Loucy (cell line): ENCODE measurements at regions not wholly inside any gene's neighbourhood (a gene's known extent, or its start where the extent isn't known, plus 50 kb on each side); places are given as distances from the start of the nearest gene placed in this dataset.

Experiments
- H2AFZ ChIP-seq: fragments of 200-600 bp; sonication (generic); 2 replicates; pipeline ENCODE4 v1.6.0; 2016; ENCODE audit warnings: antibody characterized with exemption, mild to moderate bottlenecking, low read length, moderate library complexity
- H3F3A ChIP-seq: fragments of 200-600 bp; 2 replicates; pipeline ENCODE4 v1.6.0; 2016; ENCODE audit warnings: antibody characterized with exemption, low read depth, mild to moderate bottlenecking
- H3K27me3 ChIP-seq: fragments of 200-600 bp; sonication (generic); 2 replicates; pipeline ENCODE4 v1.6.1; 2014; ENCODE audit warnings: low read length, mild to moderate bottlenecking; ENCODE audit not compliant: insufficient read depth, poor library complexity, severe bottlenecking
- H3K36me3 ChIP-seq: fragments of 200-600 bp; sonication (generic); 2 replicates; pipeline ENCODE4 v1.6.1; 2016; ENCODE audit warnings: low read length; ENCODE audit not compliant: insufficient read depth
- H3K4me1 ChIP-seq: fragments of 200-600 bp; sonication (generic); 2 replicates; pipeline ENCODE4 v1.5.1; 2014; ENCODE audit warnings: low read length, mild to moderate bottlenecking; ENCODE audit not compliant: insufficient read depth, poor library complexity, severe bottlenecking
- H3K4me2 ChIP-seq: fragments of 200-600 bp; sonication (generic); 2 replicates; pipeline ENCODE4 v1.6.0; 2014; ENCODE audit warnings: antibody characterized with exemption, low read length, low read depth, mild to moderate bottlenecking; ENCODE audit not compliant: poor library complexity, severe bottlenecking
- H3K4me3 ChIP-seq: fragments of 200-600 bp; sonication (generic); 2 replicates; pipeline ENCODE4 v1.5.1; 2014; ENCODE audit warnings: low read length, mild to moderate bottlenecking, mixed read lengths; ENCODE audit not compliant: poor library complexity, severe bottlenecking
- H3K79me2 ChIP-seq: fragments of 200-600 bp; sonication (generic); 2 replicates; pipeline ENCODE4 v1.6.1; 2014; ENCODE audit warnings: low read length; ENCODE audit not compliant: insufficient read depth
- H3K9ac ChIP-seq: fragments of 200-600 bp; sonication (generic); 2 replicates; pipeline ENCODE4 v1.6.0; 2014; ENCODE audit warnings: mild to moderate bottlenecking, low read depth, low read length, moderate library complexity; ENCODE audit not compliant: poor library complexity, severe bottlenecking
- H3K9me2 ChIP-seq: fragments of 200-600 bp; sonication (generic); replicated peaks from 2 replicates; pipeline ENCODE4 v1.6.1; 2016; ENCODE audit warnings: low read depth, low read length, mixed read lengths
- H3K9me3 ChIP-seq: fragments of 200-600 bp; sonication (generic); 2 replicates; pipeline ENCODE4 v1.6.1; 2014; ENCODE audit warnings: mild to moderate bottlenecking, antibody characterized with exemption, low read length, low read depth; ENCODE audit not compliant: insufficient read depth
- H4K20me1 ChIP-seq: fragments of 200-600 bp; sonication (generic); 2 replicates; pipeline ENCODE4 v1.6.0; 2014; ENCODE audit warnings: antibody characterized with exemption, low read length, mild to moderate bottlenecking; ENCODE audit not compliant: insufficient read depth, poor library complexity, severe bottlenecking
- EZH2phosphoT487 ChIP-seq: fragments of 200-600 bp; IDR thresholded peaks from 2 replicates; pipeline ENCODE4 v1.6.1; 2018; ENCODE audit warnings: antibody characterized with exemption, mild to moderate bottlenecking, moderate library complexity, borderline replicate concordance
- TF ChIP-seq, protein P1 (sequence below): fragments of 200-600 bp; sonication (generic); conservative IDR thresholded peaks from 2 replicates; pipeline ENCODE4 v1.5.1; 2014; ENCODE audit warnings: mild to moderate bottlenecking, antibody characterized with exemption, low read length

DNA sequence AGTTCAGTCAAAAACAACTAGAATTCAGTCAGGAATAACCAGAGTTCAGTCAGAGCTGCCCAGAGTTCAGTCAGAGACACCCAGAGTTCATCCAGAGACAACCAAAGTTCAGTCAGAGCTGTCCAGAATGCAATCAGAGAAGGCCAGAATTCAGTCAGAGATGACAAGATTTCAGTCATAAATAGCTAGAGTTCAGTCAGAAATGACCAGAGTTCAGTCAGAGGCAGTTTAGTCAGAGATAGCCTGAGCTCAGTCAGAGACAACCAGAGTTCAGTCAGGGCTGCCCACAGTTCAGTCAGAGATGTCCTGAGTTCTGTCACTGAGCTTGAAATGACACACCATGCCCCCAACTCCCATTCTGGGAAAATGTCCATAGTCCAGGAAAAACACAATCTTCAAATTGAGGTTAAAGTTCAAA is 1102.8 kb downstream of the BCL11B start:
- Histone ChIP-seq H3K9me3 (no peaks in the 10 kb centered on the region), H3K4me1 (peaks cover 60% of the 10 kb centered on the region), H3K79me2 (no peaks in the 10 kb centered on the region), H3K4me3 (no peak overlapping the region), H3K27me3 (no peaks in the 10 kb centered on the region), H3K9me2 (no peaks in the 10 kb centered on the region), H3F3A (peaks cover 7% of the 10 kb centered on the region; the same call in 1 of the 2 replicates), H4K20me1 (no peaks in the 10 kb centered on the region), H3K36me3 (no peaks in the 10 kb centered on the region), H2AFZ (no peak overlapping the region), H3K4me2 (no peak overlapping the region), H3K9ac (no peak overlapping the region)
- TF ChIP-seq, protein P1, sequence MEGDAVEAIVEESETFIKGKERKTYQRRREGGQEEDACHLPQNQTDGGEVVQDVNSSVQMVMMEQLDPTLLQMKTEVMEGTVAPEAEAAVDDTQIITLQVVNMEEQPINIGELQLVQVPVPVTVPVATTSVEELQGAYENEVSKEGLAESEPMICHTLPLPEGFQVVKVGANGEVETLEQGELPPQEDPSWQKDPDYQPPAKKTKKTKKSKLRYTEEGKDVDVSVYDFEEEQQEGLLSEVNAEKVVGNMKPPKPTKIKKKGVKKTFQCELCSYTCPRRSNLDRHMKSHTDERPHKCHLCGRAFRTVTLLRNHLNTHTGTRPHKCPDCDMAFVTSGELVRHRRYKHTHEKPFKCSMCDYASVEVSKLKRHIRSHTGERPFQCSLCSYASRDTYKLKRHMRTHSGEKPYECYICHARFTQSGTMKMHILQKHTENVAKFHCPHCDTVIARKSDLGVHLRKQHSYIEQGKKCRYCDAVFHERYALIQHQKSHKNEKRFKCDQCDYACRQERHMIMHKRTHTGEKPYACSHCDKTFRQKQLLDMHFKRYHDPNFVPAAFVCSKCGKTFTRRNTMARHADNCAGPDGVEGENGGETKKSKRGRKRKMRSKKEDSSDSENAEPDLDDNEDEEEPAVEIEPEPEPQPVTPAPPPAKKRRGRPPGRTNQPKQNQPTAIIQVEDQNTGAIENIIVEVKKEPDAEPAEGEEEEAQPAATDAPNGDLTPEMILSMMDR, result no peak
- no peak for TF ChIP-seq EZH2phosphoT487

DNA sequence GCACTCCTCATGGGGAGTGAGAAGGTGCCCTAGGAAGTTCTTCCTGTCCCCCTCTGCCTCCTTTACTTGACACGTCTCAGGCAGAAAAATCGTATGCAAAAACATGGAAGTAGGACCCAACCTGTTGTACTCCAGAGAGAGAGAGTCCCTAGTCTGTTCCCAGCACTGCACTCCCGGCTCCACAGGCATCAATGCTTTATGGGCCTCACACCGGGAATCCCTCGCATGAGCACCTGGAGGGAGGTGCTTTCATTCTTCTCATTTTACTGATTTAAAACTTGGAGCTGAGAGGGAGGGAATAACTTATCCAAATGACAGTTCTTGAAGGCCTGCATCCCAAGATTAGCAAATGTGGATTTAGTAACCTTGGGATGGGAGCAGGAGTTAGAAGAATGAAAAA is 1101.4 kb downstream of the BCL11B start:
- Histone ChIP-seq H4K20me1 (no peaks in the 10 kb centered on the region), H3K36me3 (no peaks in the 10 kb centered on the region), H3K79me2 (no peaks in the 10 kb centered on the region), H3F3A (peaks cover 7% of the 10 kb centered on the region; the same call in 1 of the 2 replicates), H3K4me1 (peaks cover 74% of the 10 kb centered on the region), H3K4me3 (no peak overlapping the region), H3K9me2 (no peaks in the 10 kb centered on the region), H3K9ac (no peak overlapping the region), H2AFZ (no peak overlapping the region), H3K4me2 (no peak overlapping the region), H3K27me3 (no peaks in the 10 kb centered on the region), H3K9me3 (no peaks in the 10 kb centered on the region)
- TF ChIP-seq, protein P1, result no peak
- no peak for TF ChIP-seq EZH2phosphoT487

DNA sequence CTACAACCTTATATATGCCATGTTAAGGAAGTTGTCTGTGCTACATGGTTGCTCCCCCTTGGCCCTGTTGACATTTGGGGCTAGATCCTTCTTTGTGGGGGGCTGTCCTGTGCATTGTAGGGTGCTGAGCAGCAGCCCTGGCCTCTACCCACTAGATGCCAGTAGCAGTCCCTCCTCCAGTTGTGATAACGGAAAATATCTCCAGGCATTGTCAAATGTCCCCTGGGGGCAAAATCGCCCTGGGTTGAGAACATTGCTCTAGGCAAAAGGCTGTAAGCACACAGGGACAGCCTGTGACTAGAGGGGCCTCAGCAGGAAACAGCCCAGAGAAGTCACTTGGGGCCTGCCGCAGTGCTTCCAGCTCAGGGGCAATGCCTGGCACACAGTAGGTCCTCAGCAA is 1100.3 kb downstream of the BCL11B start:
- Histone ChIP-seq H3K9ac (peak overlapping the region; percentile 47), H3K27me3 (no peaks in the 10 kb centered on the region), H3K4me2 (peak overlapping the region; percentile 64), H3K4me1 (peaks cover 77% of the 10 kb centered on the region), H3K4me3 (no peak overlapping the region), H3K79me2 (no peaks in the 10 kb centered on the region), H2AFZ (no peak overlapping the region), H3F3A (peaks cover 7% of the 10 kb centered on the region; the same call in 1 of the 2 replicates), H3K36me3 (no peaks in the 10 kb centered on the region), H3K9me3 (no peaks in the 10 kb centered on the region), H4K20me1 (no peaks in the 10 kb centered on the region), H3K9me2 (no peaks in the 10 kb centered on the region)
- TF ChIP-seq, protein P1, result peak; percentile 44; the same call in 1 of the 2 replicates
- TF ChIP-seq EZH2phosphoT487, result no peak
